ENCODE measurements at regions not wholly inside any gene's neighbourhood (a gene's known extent, or its start where the extent isn't known, plus 50 kb on each side); places are given as distances from the start of the nearest gene placed in this dataset.
"Not testable (repeated sequence)": the region's sequence is repeated elsewhere in the genome, so short reads cannot be mapped to it uniquely, and the experiment has no call there.

GRCh38 chr5:143977891-143978461 is 166.0 kb downstream of the HMHB1 start:
- Histone ChIP-seq H3K27me3 (ENCODE audit: low read length) (no peaks in the 10 kb centered on the region), H3K27ac (ENCODE audit: low read length) (peak overlapping the region; percentile 66), H3F3A (ENCODE audit: low read length, unreplicated experiment) (no peaks in the 10 kb centered on the region), H3K36me3 (ENCODE audit: low read depth, low read length) (no peaks in the 10 kb centered on the region), H3K9me2 (replicated peaks; ENCODE audit: low read length) (no peaks in the 10 kb centered on the region), H3K4me1 (ENCODE audit: insufficient read depth, low read length) (peaks cover 33% of the 10 kb centered on the region), H3K79me2 (ENCODE audit: low read length) (no peaks in the 10 kb centered on the region), H3K9me3 (ENCODE audit: low read length) (no peaks in the 10 kb centered on the region), H3K4me2 (ENCODE audit: low read length) (peak overlapping the region; percentile 77), H3K9ac (ENCODE audit: low read length) (no peak overlapping the region), H3K4me3 (ENCODE audit: low read length) (no peak overlapping the region; the same call in 1 of the 2 replicates), H2AFZ (ENCODE audit: low read length) (no peak overlapping the region), H4K20me1 (ENCODE audit: low read length) (no peaks in the 10 kb centered on the region)
- DNase-seq, result peak; percentile 94
- TF ChIP-seq EZH2 (IDR thresholded peaks at IDR 0.05; ENCODE audit: low read length, unreplicated experiment) (no peak), CTCF (conservative IDR thresholded peaks at IDR 0.05; ENCODE audit: low read depth, low read length) (no peak), EZH2phosphoT487 (IDR thresholded peaks at IDR 0.05; ENCODE audit: borderline replicate concordance, low read length) (no peak)
- no TSS peak for BruUV-seq (replicated peaks)
- intact Hi-C loops (cut with micrococcal nuclease), result loop anchor here (2.0 kb wide), 1 partner anchor 95 kb away; no protein-coding TSS in a partner anchor
- peak; percentile 96 for ATAC-seq
- POLR2A ChIA-PET (ENCODE audit: unreplicated experiment), result interaction anchor here (0.5 kb wide), 1 partner anchor 92 kb away, joined by 4 read pairs; no protein-coding TSS in a partner anchor
- CTCF ChIA-PET, result interaction anchor here (0.6 to 0.7 kb wide), 2 partner anchors 10 to 45 kb away, joined by 3 to 5 read pairs; no protein-coding TSS in a partner anchor

- Histone ChIP-seq H3K27me3 (ENCODE audit: low read length) (no peaks in the 10 kb centered on the region), H3K4me3 (ENCODE audit: low read length) (no peak overlapping the region), H3K4me1 (ENCODE audit: insufficient read depth, low read length) (peaks cover 33% of the 10 kb centered on the region), H4K20me1 (ENCODE audit: low read length) (no peaks in the 10 kb centered on the region), H3K79me2 (ENCODE audit: low read length) (no peaks in the 10 kb centered on the region), H3K9me2 (replicated peaks; ENCODE audit: low read length) (no peaks in the 10 kb centered on the region), H3F3A (ENCODE audit: low read length, unreplicated experiment) (no peaks in the 10 kb centered on the region), H3K27ac (ENCODE audit: low read length) (no peak overlapping the region), H2AFZ (ENCODE audit: low read length) (no peak overlapping the region), H3K36me3 (ENCODE audit: low read depth, low read length) (no peaks in the 10 kb centered on the region), H3K4me2 (ENCODE audit: low read length) (no peak overlapping the region), H3K9me3 (ENCODE audit: low read length) (no peaks in the 10 kb centered on the region), H3K9ac (ENCODE audit: low read length) (no peak overlapping the region)
- intact Hi-C loops (cut with micrococcal nuclease), result loop anchor here (2.0 kb wide), 1 partner anchor 94 kb away; no protein-coding TSS in a partner anchor
- CTCF ChIA-PET, result no interaction called here
- no peak for ATAC-seq
- no peak for TF ChIP-seq CTCF (conservative IDR thresholded peaks at IDR 0.05; ENCODE audit: low read depth, low read length)
- no peak for TF ChIP-seq EZH2 (IDR thresholded peaks at IDR 0.05; ENCODE audit: low read length, unreplicated experiment)
- TF ChIP-seq EZH2phosphoT487 (IDR thresholded peaks at IDR 0.05; ENCODE audit: borderline replicate concordance, low read length), result no peak
- DNase-seq, result peak; percentile 26
- POLR2A ChIA-PET (ENCODE audit: unreplicated experiment), result no interaction called here
- BruUV-seq (replicated peaks), result no TSS peak
These were observed 167.2 kb downstream of the HMHB1 start for GRCh38 chr5:143979044-143979690.

- Histone ChIP-seq H3K4me3 (ENCODE audit: low read length) (no peak overlapping the region), H3K9me3 (ENCODE audit: low read length) (no peaks in the 10 kb centered on the region), H4K20me1 (ENCODE audit: low read length) (no peaks in the 10 kb centered on the region), H3K4me2 (ENCODE audit: low read length) (no peak overlapping the region), H2AFZ (ENCODE audit: low read length) (no peak overlapping the region), H3K36me3 (ENCODE audit: low read depth, low read length) (no peaks in the 10 kb centered on the region), H3K4me1 (ENCODE audit: insufficient read depth, low read length) (peaks cover 40% of the 10 kb centered on the region), H3K79me2 (ENCODE audit: low read length) (no peaks in the 10 kb centered on the region), H3K9ac (ENCODE audit: low read length) (no peak overlapping the region), H3K27ac (ENCODE audit: low read length) (no peak overlapping the region), H3K27me3 (ENCODE audit: low read length) (no peaks in the 10 kb centered on the region), H3F3A (ENCODE audit: low read length, unreplicated experiment) (peaks cover 3% of the 10 kb centered on the region), H3K9me2 (replicated peaks; ENCODE audit: low read length) (no peaks in the 10 kb centered on the region)
- CTCF ChIA-PET, result interaction anchor here (0.6 kb wide), 1 partner anchor 10 kb away, joined by 3 read pairs; no protein-coding TSS in a partner anchor
- DNase-seq, result no peak
- ATAC-seq, result no peak
- POLR2A ChIA-PET (ENCODE audit: unreplicated experiment), result no interaction called here
- TF ChIP-seq EZH2 (IDR thresholded peaks at IDR 0.05; ENCODE audit: low read length, unreplicated experiment), result no peak
- no peak for TF ChIP-seq EZH2phosphoT487 (IDR thresholded peaks at IDR 0.05; ENCODE audit: borderline replicate concordance, low read length)
- TF ChIP-seq CTCF (conservative IDR thresholded peaks at IDR 0.05; ENCODE audit: low read depth, low read length), result no peak
- intact Hi-C loops (cut with micrococcal nuclease), result no loop called here
- BruUV-seq (replicated peaks), result no TSS peak
These were observed 168.5 kb downstream of the HMHB1 start for GRCh38 chr5:143980506-143980905.

GRCh38 chr5:143982957-143983356 is 171.0 kb downstream of the HMHB1 start:
- POLR2A ChIA-PET (ENCODE audit: unreplicated experiment); H3F3A ChIP-seq (ENCODE audit: low read length, unreplicated experiment); H3K4me3 ChIP-seq (ENCODE audit: low read length); H4K20me1 ChIP-seq (ENCODE audit: low read length); intact Hi-C loops (cut with micrococcal nuclease); H3K27me3 ChIP-seq (ENCODE audit: low read length); H3K79me2 ChIP-seq (ENCODE audit: low read length); H3K36me3 ChIP-seq (ENCODE audit: low read depth, low read length); H3K4me2 ChIP-seq (ENCODE audit: low read length); H2AFZ ChIP-seq (ENCODE audit: low read length); CTCF ChIA-PET; H3K9ac ChIP-seq (ENCODE audit: low read length); H3K27ac ChIP-seq (ENCODE audit: low read length); ATAC-seq; H3K9me2 ChIP-seq (replicated peaks; ENCODE audit: low read length); DNase-seq; BruUV-seq (replicated peaks); H3K9me3 ChIP-seq (ENCODE audit: low read length): not testable (repeated sequence)
- peaks cover 33% of the 10 kb centered on the region for H3K4me1 ChIP-seq (ENCODE audit: insufficient read depth, low read length)

All from PC-3 (cell line).